Left forelimb (tissue), 1 donor: ENCODE measurements at regions not wholly inside any gene's neighbourhood (a gene's known extent, or its start where the extent isn't known, plus 50 kb on each side); places are given as distances from the start of the nearest gene placed in this dataset.

Source experiments
- DNase-seq: peaks from one replicate; pipeline ENCODE4 v3.0.0-alpha.2; 2018; ENCODE audit warnings: low spot score

GRCh38 chr10:44781131-44781530, 130.0 kb upstream of the TMEM72 start:
- no peak for DNase-seq

GRCh38 chr10:44786286-44786850, 124.8 kb upstream of the TMEM72 start:
- no peak for DNase-seq

GRCh38 chr10:44787480-44788075, 123.6 kb upstream of the TMEM72 start:
- DNase-seq: no peak

- no peak for DNase-seq
These were observed 122.7 kb upstream of the TMEM72 start for GRCh38 chr10:44788147-44789129.

GRCh38 chr10:44792119-44792775, 118.9 kb upstream of the TMEM72 start:
- no peak for DNase-seq

GRCh38 chr10:44799966-44800365, 111.2 kb upstream of the TMEM72 start:
- no peak for DNase-seq

GRCh38 chr10:44801383-44802327, 109.5 kb upstream of the TMEM72 start:
- no peak for DNase-seq

GRCh38 chr10:44803862-44804261, 107.3 kb upstream of the TMEM72 start:
- no peak for DNase-seq

GRCh38 chr10:44804661-44805060, 106.5 kb upstream of the TMEM72 start:
- no peak for DNase-seq

GRCh38 chr10:44805466-44806210, 105.5 kb upstream of the TMEM72 start:
- DNase-seq: no peak

- DNase-seq: no peak
These were observed 104.2 kb upstream of the TMEM72 start for GRCh38 chr10:44806950-44807349.

GRCh38 chr10:44807451-44807850, 103.7 kb upstream of the TMEM72 start:
- DNase-seq: no peak

GRCh38 chr10:44809647-44810046, 101.5 kb upstream of the TMEM72 start:
- no peak for DNase-seq

GRCh38 chr10:44811072-44811471, 100.1 kb upstream of the TMEM72 start:
- DNase-seq: no peak

- DNase-seq: no peak
These were observed 97.9 kb upstream of the TMEM72 start for GRCh38 chr10:44813201-44813600.

GRCh38 chr10:44814929-44815328, 96.2 kb upstream of the TMEM72 start:
- DNase-seq: no peak

- DNase-seq: no peak
These were observed 93.0 kb upstream of the TMEM72 start for GRCh38 chr10:44818041-44818649.

GRCh38 chr10:44818701-44819127, 92.4 kb upstream of the TMEM72 start:
- no peak for DNase-seq

GRCh38 chr10:44820094-44820493, 91.0 kb upstream of the TMEM72 start:
- DNase-seq: no peak

GRCh38 chr10:44821290-44821689, 89.8 kb upstream of the TMEM72 start:
- no peak for DNase-seq
